ENCODE measurements at regions not wholly inside any gene's neighbourhood (a gene's known extent, or its start where the extent isn't known, plus 50 kb on each side); places are given as distances from the start of the nearest gene placed in this dataset.

- peaks cover 47% of the 10 kb centered on the region for H3K27me3 ChIP-seq (ENCODE audit: control insufficient read depth, insufficient read depth, low read length)
- intact Hi-C loops (cut with micrococcal nuclease; ENCODE audit: unreplicated experiment) = no loop called here
- H3K36me3 ChIP-seq (ENCODE audit: control insufficient read depth, insufficient read depth, low read length) = no peaks in the 10 kb centered on the region
- H3K9me3 ChIP-seq (ENCODE audit: control insufficient read depth, insufficient read depth, low read depth, low read length) = no peaks in the 10 kb centered on the region
- TF ChIP-seq POLR2AphosphoS5 (IDR thresholded peaks at IDR 0.05; ENCODE audit: low read depth, low read length) (no peak), TCF7L2 (IDR thresholded peaks at IDR 0.05; ENCODE audit: low read depth, low read length) (no peak)
- TF ChIP-seq, protein P1, sequence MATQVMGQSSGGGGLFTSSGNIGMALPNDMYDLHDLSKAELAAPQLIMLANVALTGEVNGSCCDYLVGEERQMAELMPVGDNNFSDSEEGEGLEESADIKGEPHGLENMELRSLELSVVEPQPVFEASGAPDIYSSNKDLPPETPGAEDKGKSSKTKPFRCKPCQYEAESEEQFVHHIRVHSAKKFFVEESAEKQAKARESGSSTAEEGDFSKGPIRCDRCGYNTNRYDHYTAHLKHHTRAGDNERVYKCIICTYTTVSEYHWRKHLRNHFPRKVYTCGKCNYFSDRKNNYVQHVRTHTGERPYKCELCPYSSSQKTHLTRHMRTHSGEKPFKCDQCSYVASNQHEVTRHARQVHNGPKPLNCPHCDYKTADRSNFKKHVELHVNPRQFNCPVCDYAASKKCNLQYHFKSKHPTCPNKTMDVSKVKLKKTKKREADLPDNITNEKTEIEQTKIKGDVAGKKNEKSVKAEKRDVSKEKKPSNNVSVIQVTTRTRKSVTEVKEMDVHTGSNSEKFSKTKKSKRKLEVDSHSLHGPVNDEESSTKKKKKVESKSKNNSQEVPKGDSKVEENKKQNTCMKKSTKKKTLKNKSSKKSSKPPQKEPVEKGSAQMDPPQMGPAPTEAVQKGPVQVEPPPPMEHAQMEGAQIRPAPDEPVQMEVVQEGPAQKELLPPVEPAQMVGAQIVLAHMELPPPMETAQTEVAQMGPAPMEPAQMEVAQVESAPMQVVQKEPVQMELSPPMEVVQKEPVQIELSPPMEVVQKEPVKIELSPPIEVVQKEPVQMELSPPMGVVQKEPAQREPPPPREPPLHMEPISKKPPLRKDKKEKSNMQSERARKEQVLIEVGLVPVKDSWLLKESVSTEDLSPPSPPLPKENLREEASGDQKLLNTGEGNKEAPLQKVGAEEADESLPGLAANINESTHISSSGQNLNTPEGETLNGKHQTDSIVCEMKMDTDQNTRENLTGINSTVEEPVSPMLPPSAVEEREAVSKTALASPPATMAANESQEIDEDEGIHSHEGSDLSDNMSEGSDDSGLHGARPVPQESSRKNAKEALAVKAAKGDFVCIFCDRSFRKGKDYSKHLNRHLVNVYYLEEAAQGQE (IDR thresholded peaks at IDR 0.05; ENCODE audit: insufficient read depth in 1 of 2, low read depth in 2 of 2, low read length in 1 of 2) = no peak
- TF ChIP-seq, protein P2, sequence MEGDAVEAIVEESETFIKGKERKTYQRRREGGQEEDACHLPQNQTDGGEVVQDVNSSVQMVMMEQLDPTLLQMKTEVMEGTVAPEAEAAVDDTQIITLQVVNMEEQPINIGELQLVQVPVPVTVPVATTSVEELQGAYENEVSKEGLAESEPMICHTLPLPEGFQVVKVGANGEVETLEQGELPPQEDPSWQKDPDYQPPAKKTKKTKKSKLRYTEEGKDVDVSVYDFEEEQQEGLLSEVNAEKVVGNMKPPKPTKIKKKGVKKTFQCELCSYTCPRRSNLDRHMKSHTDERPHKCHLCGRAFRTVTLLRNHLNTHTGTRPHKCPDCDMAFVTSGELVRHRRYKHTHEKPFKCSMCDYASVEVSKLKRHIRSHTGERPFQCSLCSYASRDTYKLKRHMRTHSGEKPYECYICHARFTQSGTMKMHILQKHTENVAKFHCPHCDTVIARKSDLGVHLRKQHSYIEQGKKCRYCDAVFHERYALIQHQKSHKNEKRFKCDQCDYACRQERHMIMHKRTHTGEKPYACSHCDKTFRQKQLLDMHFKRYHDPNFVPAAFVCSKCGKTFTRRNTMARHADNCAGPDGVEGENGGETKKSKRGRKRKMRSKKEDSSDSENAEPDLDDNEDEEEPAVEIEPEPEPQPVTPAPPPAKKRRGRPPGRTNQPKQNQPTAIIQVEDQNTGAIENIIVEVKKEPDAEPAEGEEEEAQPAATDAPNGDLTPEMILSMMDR (IDR thresholded peaks at IDR 0.05) = no peak
- DNase-seq (ENCODE audit: low read depth, low spot score) (no peak), ATAC-seq (no peak)
- POLR2A ChIA-PET = no interaction called here
- H3K4me1 ChIP-seq (ENCODE audit: control insufficient read depth, insufficient read depth, low read length) = no peaks in the 10 kb centered on the region
- no TSS peak for BruUV-seq (replicated peaks)
- CTCF ChIA-PET = no interaction called here
- H3K27ac ChIP-seq (ENCODE audit: low read length) = no peak overlapping the region
- no peak overlapping the region for H3K4me3 ChIP-seq (ENCODE audit: low read depth in 2 of 2, low read length in 2 of 2)
- in situ Hi-C loops (cut with HindIII; ENCODE audit: low pct_unique_long_range_greater_than_20kb, low sequenced_read_pairs) = no loop called here
These were observed 74.0 kb downstream of the FAM241B start for GRCh38 chr10:69703766-69704630.

GRCh38 chr10:69709366-69709941 is 79.4 kb downstream of the FAM241B start:
- Histone ChIP-seq H3K27me3 (ENCODE audit: control insufficient read depth, insufficient read depth, low read length) (peaks cover 20% of the 10 kb centered on the region), H3K4me1 (ENCODE audit: control insufficient read depth, insufficient read depth, low read length) (no peaks in the 10 kb centered on the region), H3K36me3 (ENCODE audit: control insufficient read depth, insufficient read depth, low read length) (no peaks in the 10 kb centered on the region), H3K4me3 (ENCODE audit: low read depth in 2 of 2, low read length in 2 of 2) (no peak overlapping the region), H3K27ac (ENCODE audit: low read length) (no peak overlapping the region), H3K9me3 (ENCODE audit: control insufficient read depth, insufficient read depth, low read depth, low read length) (no peaks in the 10 kb centered on the region)
- ATAC-seq = no peak
- ChIA-PET POLR2A (interaction anchor here (0.6 kb wide), 1 partner anchor 80 kb away, joined by 8 read pairs; no protein-coding TSS in a partner anchor), CTCF (interaction anchor here (0.6 kb wide), 1 partner anchor 245 kb away, joined by 3 read pairs; no protein-coding TSS in a partner anchor)
- in situ Hi-C loops (cut with HindIII; ENCODE audit: low pct_unique_long_range_greater_than_20kb, low sequenced_read_pairs) = no loop called here
- BruUV-seq (replicated peaks) = no TSS peak
- intact Hi-C loops (cut with micrococcal nuclease; ENCODE audit: unreplicated experiment) = no loop called here
- no peak for DNase-seq (ENCODE audit: low read depth, low spot score)
- TF ChIP-seq TCF7L2 (IDR thresholded peaks at IDR 0.05; ENCODE audit: low read depth, low read length) (no peak), POLR2AphosphoS5 (IDR thresholded peaks at IDR 0.05; ENCODE audit: low read depth, low read length) (no peak), SIN3A (IDR thresholded peaks at IDR 0.05; ENCODE audit: borderline replicate concordance, insufficient read depth, low read depth, low read length) (no peak)
- TF ChIP-seq, protein P2 (IDR thresholded peaks at IDR 0.05) = no peak
- TF ChIP-seq, protein P1 (IDR thresholded peaks at IDR 0.05; ENCODE audit: insufficient read depth in 1 of 2, low read depth in 2 of 2, low read length in 1 of 2) = no peak

Data from Panc1 (cell line).